ENCODE measurements at regions not wholly inside any gene's neighbourhood (a gene's known extent, or its start where the extent isn't known, plus 50 kb on each side); places are given as distances from the start of the nearest gene placed in this dataset.
A peak's percentile ranks its signal among the peaks of the same experiment; 100 is the strongest.
"Not testable (repeated sequence)": the region's sequence is repeated elsewhere in the genome, so short reads cannot be mapped to it uniquely, and the experiment has no call there.

- FAIRE-seq (no peak), DNase-seq (ENCODE audit: low spot score) (no peak)
Measured at GRCh38 chr2:129813404-129813803, 166.1 kb upstream of the RAB6C start.

- no peak for FAIRE-seq
- no peak for DNase-seq (ENCODE audit: low spot score)
Measured at GRCh38 chr2:129816813-129817574, 162.5 kb upstream of the RAB6C start.

- no peak for FAIRE-seq
- DNase-seq (ENCODE audit: low spot score), result no peak
Measured at GRCh38 chr2:129819855-129820254, 159.6 kb upstream of the RAB6C start.

- DNase-seq (ENCODE audit: low spot score) (no peak), FAIRE-seq (no peak)
Measured at GRCh38 chr2:129820908-129821307, 158.6 kb upstream of the RAB6C start.

- no peak for FAIRE-seq
- no peak for DNase-seq (ENCODE audit: low spot score)
Measured at GRCh38 chr2:129821445-129821844, 158.0 kb upstream of the RAB6C start.

GRCh38 chr2:129823044-129823443 lies 156.4 kb upstream of the RAB6C start:
- DNase-seq (ENCODE audit: low spot score) (no peak), FAIRE-seq (no peak)

- FAIRE-seq (no peak), DNase-seq (ENCODE audit: low spot score) (no peak)
Measured at GRCh38 chr2:129827311-129828090, 152.0 kb upstream of the RAB6C start.

- DNase-seq (ENCODE audit: low spot score), result no peak
- no peak for FAIRE-seq
Measured at GRCh38 chr2:129828792-129829191, 150.7 kb upstream of the RAB6C start.

- DNase-seq (ENCODE audit: low spot score), result no peak
Measured at GRCh38 chr2:129829588-129829987, 149.9 kb upstream of the RAB6C start.

GRCh38 chr2:129831018-129831417 lies 148.4 kb upstream of the RAB6C start:
- DNase-seq (ENCODE audit: low spot score) (no peak), FAIRE-seq (no peak)

More at GRCh38 chr2:129829588-129829987, 149.9 kb upstream of the RAB6C start:
- no peak for FAIRE-seq

GRCh38 chr2:129833465-129833864 lies 146.0 kb upstream of the RAB6C start:
- DNase-seq (ENCODE audit: low spot score); FAIRE-seq: not testable (repeated sequence)

- DNase-seq (ENCODE audit: low spot score), result no peak
Measured at GRCh38 chr2:129847043-129847442, 132.4 kb upstream of the RAB6C start.

GRCh38 chr2:129849559-129850160 lies 129.8 kb upstream of the RAB6C start:
- peak; percentile 71 for DNase-seq (ENCODE audit: low spot score)
- FAIRE-seq, result peak; percentile 77

More at GRCh38 chr2:129847043-129847442, 132.4 kb upstream of the RAB6C start:
- no peak for FAIRE-seq

- no peak for FAIRE-seq
- DNase-seq (ENCODE audit: low spot score), result no peak
Measured at GRCh38 chr2:129857200-129857599, 122.3 kb upstream of the RAB6C start.

- FAIRE-seq (no peak), DNase-seq (ENCODE audit: low spot score) (no peak)
Measured at GRCh38 chr2:129859175-129859574, 120.3 kb upstream of the RAB6C start.

GRCh38 chr2:129860088-129860487 lies 119.4 kb upstream of the RAB6C start:
- DNase-seq (ENCODE audit: low spot score), result no peak
- FAIRE-seq, result no peak

- FAIRE-seq, result no peak
Measured at GRCh38 chr2:129861666-129862288, 117.7 kb upstream of the RAB6C start.

GRCh38 chr2:129862668-129863067 lies 116.8 kb upstream of the RAB6C start:
- FAIRE-seq, result no peak
- DNase-seq (ENCODE audit: low spot score), result no peak

More at GRCh38 chr2:129861666-129862288, 117.7 kb upstream of the RAB6C start:
- DNase-seq (ENCODE audit: low spot score), result no peak

- FAIRE-seq, result no peak
- no peak for DNase-seq (ENCODE audit: low spot score)
Measured at GRCh38 chr2:129863350-129863749, 116.1 kb upstream of the RAB6C start.

- DNase-seq (ENCODE audit: low spot score), result no peak
- no peak for FAIRE-seq
Measured at GRCh38 chr2:129864719-129865118, 114.7 kb upstream of the RAB6C start.

GRCh38 chr2:129865976-129866375 lies 113.5 kb upstream of the RAB6C start:
- no peak for FAIRE-seq
- DNase-seq (ENCODE audit: low spot score), result no peak

GRCh38 chr2:129866391-129866790 lies 113.1 kb upstream of the RAB6C start:
- no peak for FAIRE-seq

More at GRCh38 chr2:129866391-129866790, 113.1 kb upstream of the RAB6C start:
- DNase-seq (ENCODE audit: low spot score), result no peak

Measured in RCC 7860 (cell line).